KMS-11 (cell line): ENCODE measurements at regions not wholly inside any gene's neighbourhood (a gene's known extent, or its start where the extent isn't known, plus 50 kb on each side); places are given as distances from the start of the nearest gene placed in this dataset.
"Not testable (repeated sequence)": the region's sequence is repeated elsewhere in the genome, so short reads cannot be mapped to it uniquely, and the experiment has no call there.

Source experiments
- H2AFZ ChIP-seq: fragments of 200-600 bp; sonication (generic); 2 replicates; pipeline ENCODE4 v1.6.1; 2016; ENCODE audit warnings: antibody characterized with exemption, mixed run types, low read depth
- H3K27ac ChIP-seq: fragments of 200-600 bp; sonication (generic); 2 replicates; pipeline ENCODE4 v1.6.1; 2016; ENCODE audit warnings: mild to moderate bottlenecking, mixed run types
- H3K27me3 ChIP-seq: fragments of 200-600 bp; sonication (generic); 2 replicates; pipeline ENCODE4 v1.6.1; 2017; ENCODE audit warnings: mild to moderate bottlenecking, low read depth, mixed run types, moderate library complexity; ENCODE audit not compliant: insufficient read depth
- H3K36me3 ChIP-seq: fragments of 200-600 bp; sonication (generic); 2 replicates; pipeline ENCODE4 v1.6.1; 2017; ENCODE audit warnings: mild to moderate bottlenecking, mixed run types; ENCODE audit not compliant: insufficient read depth
- H3K4me1 ChIP-seq: fragments of 200-600 bp; sonication (generic); 2 replicates; pipeline ENCODE4 v1.6.1; 2016; ENCODE audit warnings: mild to moderate bottlenecking, low read depth, mixed run types; ENCODE audit not compliant: poor library complexity, severe bottlenecking
- H3K4me2 ChIP-seq: fragments of 200-600 bp; sonication (generic); 2 replicates; pipeline ENCODE4 v1.7.0; 2016; ENCODE audit warnings: mild to moderate bottlenecking, mixed run types
- H3K4me3 ChIP-seq: fragments of 200-600 bp; sonication (generic); IDR thresholded peaks from 2 replicates; pipeline ENCODE4 v1.6.1; 2017; ENCODE audit warnings: low read depth, low read length, mixed read lengths; ENCODE audit not compliant: insufficient read depth
- H3K79me2 ChIP-seq: fragments of 200-600 bp; sonication (generic); 2 replicates; pipeline ENCODE4 v1.6.1; 2016; ENCODE audit warnings: low read depth, mixed run types; ENCODE audit not compliant: insufficient read depth
- H3K9ac ChIP-seq: fragments of 200-600 bp; sonication (generic); 2 replicates; pipeline ENCODE4 v1.6.1; 2016; ENCODE audit warnings: mild to moderate bottlenecking, mixed run types
- H4K20me1 ChIP-seq: fragments of 200-600 bp; sonication (generic); 2 replicates; pipeline ENCODE4 v1.6.1; 2016; ENCODE audit warnings: mild to moderate bottlenecking, mixed run types; ENCODE audit not compliant: insufficient read depth
- TF ChIP-seq, protein P1 (sequence below): fragments of 200-600 bp; sonication (generic); conservative IDR thresholded peaks from 2 replicates; pipeline ENCODE4 v1.6.1; 2017; ENCODE audit warnings: low read depth, mild to moderate bottlenecking, antibody characterized with exemption, low read length, moderate library complexity, mixed read lengths

DNA sequence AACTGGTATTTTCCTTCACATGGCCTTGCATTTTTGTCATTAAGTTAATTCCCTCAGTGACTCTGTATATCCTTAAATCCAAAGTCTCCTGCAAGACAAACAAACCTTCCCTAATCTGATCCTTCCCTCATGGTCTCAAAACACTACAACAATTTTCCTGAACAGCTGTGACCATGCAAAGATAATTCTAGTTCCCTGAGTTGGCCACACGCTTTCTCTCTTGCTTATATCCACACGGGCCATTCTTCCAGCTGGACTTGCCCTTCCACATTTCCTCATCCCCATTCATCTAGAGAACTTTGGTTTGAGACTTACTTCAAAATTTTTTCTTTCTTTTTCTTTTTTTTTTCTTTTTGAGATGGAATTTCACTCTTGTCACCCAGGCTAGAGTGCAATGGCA lies 1590.7 kb downstream of the STIM2 start:
- Histone ChIP-seq H3K9ac (no peak overlapping the region), H3K36me3 (no peaks in the 10 kb centered on the region), H3K27ac (no peak overlapping the region), H3K4me3 (no peak overlapping the region), H3K27me3 (no peaks in the 10 kb centered on the region), H3K4me2 (no peak overlapping the region), H2AFZ (no peak overlapping the region), H3K4me1 (no peaks in the 10 kb centered on the region), H4K20me1 (no peaks in the 10 kb centered on the region), H3K79me2 (no peaks in the 10 kb centered on the region)
- TF ChIP-seq, protein P1, sequence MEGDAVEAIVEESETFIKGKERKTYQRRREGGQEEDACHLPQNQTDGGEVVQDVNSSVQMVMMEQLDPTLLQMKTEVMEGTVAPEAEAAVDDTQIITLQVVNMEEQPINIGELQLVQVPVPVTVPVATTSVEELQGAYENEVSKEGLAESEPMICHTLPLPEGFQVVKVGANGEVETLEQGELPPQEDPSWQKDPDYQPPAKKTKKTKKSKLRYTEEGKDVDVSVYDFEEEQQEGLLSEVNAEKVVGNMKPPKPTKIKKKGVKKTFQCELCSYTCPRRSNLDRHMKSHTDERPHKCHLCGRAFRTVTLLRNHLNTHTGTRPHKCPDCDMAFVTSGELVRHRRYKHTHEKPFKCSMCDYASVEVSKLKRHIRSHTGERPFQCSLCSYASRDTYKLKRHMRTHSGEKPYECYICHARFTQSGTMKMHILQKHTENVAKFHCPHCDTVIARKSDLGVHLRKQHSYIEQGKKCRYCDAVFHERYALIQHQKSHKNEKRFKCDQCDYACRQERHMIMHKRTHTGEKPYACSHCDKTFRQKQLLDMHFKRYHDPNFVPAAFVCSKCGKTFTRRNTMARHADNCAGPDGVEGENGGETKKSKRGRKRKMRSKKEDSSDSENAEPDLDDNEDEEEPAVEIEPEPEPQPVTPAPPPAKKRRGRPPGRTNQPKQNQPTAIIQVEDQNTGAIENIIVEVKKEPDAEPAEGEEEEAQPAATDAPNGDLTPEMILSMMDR: no peak

DNA sequence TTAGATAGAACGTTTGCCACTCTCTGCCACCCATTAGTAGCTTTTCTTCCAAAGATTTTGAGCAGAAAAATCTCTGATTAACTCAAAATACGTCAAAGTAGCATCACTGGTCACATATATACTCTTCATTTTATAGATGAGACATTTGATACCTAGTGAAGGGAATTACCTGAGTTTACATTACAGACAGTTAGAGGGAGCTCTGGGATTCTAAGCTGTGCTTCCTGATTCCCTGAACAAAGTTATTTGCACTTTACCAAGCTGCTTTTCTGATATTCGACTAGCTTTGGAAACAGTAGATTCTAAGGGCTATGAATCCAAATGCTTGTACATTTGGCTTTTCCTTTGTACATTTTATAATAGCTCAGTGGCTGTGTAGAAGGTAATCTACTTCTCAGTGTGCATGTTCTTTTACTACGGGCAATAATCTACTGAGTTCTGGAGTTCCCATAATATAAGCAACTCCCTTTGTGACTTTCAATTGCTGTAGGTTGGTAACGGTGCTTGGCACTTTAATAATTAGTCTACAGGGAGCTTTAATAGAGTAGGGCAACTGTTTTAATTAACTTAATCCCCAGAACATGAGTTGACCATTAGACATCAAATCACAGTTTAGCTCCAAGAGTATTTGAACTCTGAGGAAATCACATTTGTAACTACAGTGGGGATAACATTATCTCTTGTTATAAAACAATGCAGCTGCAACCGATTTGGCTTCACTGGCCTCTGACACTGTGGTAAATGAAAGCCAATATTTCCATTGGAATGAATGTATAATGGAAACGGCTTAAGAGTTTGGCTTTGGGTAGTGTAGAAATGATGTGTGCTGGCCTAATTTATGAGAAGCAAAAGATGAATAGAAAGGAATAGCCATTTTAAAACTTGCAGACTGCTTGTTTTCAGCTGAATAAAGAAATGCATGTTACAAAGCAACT lies 1602.4 kb downstream of the STIM2 start:
- no peak overlapping the region for H3K4me2 ChIP-seq
- no peaks in the 10 kb centered on the region for H3K36me3 ChIP-seq
- no peak overlapping the region for H2AFZ ChIP-seq
- H3K9ac ChIP-seq: no peak overlapping the region
- no peaks in the 10 kb centered on the region for H3K79me2 ChIP-seq
- TF ChIP-seq, protein P1: no peak
- H3K4me1 ChIP-seq: no peaks in the 10 kb centered on the region
- no peaks in the 10 kb centered on the region for H3K27me3 ChIP-seq
- no peak overlapping the region for H3K27ac ChIP-seq
- no peak overlapping the region for H3K4me3 ChIP-seq
- no peaks in the 10 kb centered on the region for H4K20me1 ChIP-seq

DNA sequence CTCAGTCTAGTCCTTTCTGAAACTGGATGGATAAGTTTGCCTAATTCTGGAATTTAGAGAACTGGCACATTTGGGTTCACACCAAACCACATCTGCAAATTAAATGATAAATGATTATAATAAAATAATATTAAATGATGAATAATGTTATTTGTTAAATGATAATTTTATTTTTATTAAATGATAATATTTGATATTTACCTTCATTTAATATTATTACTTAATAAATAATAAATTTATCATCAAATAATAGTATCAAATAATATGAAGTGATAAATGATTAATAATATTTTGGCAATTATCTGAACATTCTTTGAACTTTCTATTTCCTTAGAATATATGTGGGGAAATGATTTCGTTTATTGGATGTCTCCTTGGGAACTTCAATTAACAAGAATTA lies 1604.2 kb downstream of the STIM2 start:
- no peaks in the 10 kb centered on the region for H4K20me1 ChIP-seq
- TF ChIP-seq, protein P1: no peak
- H3K27me3 ChIP-seq: no peaks in the 10 kb centered on the region
- no peaks in the 10 kb centered on the region for H3K4me1 ChIP-seq
- H3K4me3 ChIP-seq: no peak overlapping the region
- H3K9ac ChIP-seq: no peak overlapping the region
- no peaks in the 10 kb centered on the region for H3K36me3 ChIP-seq
- H3K4me2 ChIP-seq: no peak overlapping the region
- no peaks in the 10 kb centered on the region for H3K79me2 ChIP-seq
- no peak overlapping the region for H2AFZ ChIP-seq
- H3K27ac ChIP-seq: no peak overlapping the region

DNA sequence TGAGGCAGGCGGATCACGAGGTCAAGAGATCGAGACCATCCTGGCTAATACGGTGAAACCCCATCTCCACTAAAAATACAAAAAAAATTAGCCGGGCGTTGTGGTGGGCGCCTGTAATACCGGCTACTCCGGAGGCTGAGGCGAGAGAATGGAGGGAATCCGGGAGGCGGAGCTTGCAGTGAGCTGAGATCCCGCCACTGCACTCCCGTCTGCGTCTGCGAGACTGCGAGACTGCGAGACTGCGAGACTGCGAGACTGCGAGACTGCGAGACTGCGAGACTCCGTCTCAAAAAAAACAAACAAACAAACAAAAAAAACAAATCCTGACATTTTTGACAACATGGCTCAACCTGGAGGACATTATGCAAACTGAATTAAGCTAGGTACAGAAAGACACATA lies 1606.2 kb downstream of the STIM2 start:
- not testable (repeated sequence) for H3K27me3 ChIP-seq, H3K4me1 ChIP-seq, H3K27ac ChIP-seq, H4K20me1 ChIP-seq, H3K36me3 ChIP-seq, H3K79me2 ChIP-seq, H2AFZ ChIP-seq, H3K9ac ChIP-seq, H3K4me2 ChIP-seq, H3K4me3 ChIP-seq

DNA sequence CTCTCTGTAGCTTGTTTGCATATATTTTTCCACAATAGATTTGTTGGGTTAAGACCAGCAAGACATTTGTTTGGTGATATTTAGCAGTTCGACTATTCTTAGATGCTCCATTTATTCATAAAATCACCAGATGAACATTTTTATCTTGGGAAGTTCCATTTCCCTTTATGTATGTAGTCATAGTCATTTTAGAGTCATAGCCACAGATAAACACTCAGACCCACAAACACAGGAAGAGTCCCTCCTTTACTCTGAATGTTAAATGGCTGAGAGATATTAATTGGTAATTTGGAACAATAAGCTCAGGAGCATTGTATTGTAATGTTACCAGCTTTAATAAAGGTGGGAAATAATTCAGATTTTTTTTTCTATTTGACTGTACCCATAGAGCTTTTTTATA lies 1608.7 kb downstream of the STIM2 start:
- no peak overlapping the region for H3K4me2 ChIP-seq
- H3K36me3 ChIP-seq: no peaks in the 10 kb centered on the region
- TF ChIP-seq, protein P1: no peak
- no peaks in the 10 kb centered on the region for H4K20me1 ChIP-seq
- H3K9ac ChIP-seq: no peak overlapping the region
- H3K4me3 ChIP-seq: no peak overlapping the region
- H3K4me1 ChIP-seq: no peaks in the 10 kb centered on the region
- H3K79me2 ChIP-seq: no peaks in the 10 kb centered on the region
- H3K27me3 ChIP-seq: no peaks in the 10 kb centered on the region
- H2AFZ ChIP-seq: no peak overlapping the region
- H3K27ac ChIP-seq: no peak overlapping the region
